ENCODE measurements at regions not wholly inside any gene's neighbourhood (a gene's known extent, or its start where the extent isn't known, plus 50 kb on each side); places are given as distances from the start of the nearest gene placed in this dataset.

GRCh38 chr5:174807471-174807870 lies 83.1 kb downstream of the MSX2 start:
- TF ChIP-seq ZNF70 (CRISPR knock-in tag; IDR thresholded peaks at IDR 0.05) (no peak), CREB5 (CRISPR knock-in tag; IDR thresholded peaks at IDR 0.05; ENCODE audit: low read depth) (no peak), GLIS3 (CRISPR knock-in tag; IDR thresholded peaks at IDR 0.05) (no peak), ZFP30 (CRISPR knock-in tag; IDR thresholded peaks at IDR 0.05) (no peak), ARNTL (CRISPR knock-in tag; IDR thresholded peaks at IDR 0.05; ENCODE audit: borderline replicate concordance, low read depth) (no peak), SNAI2 (CRISPR knock-in tag; IDR thresholded peaks at IDR 0.05) (no peak), TCF4 (CRISPR knock-in tag; IDR thresholded peaks at IDR 0.05; ENCODE audit: borderline replicate concordance) (no peak), PATZ1 (CRISPR knock-in tag; IDR thresholded peaks at IDR 0.05; ENCODE audit: borderline replicate concordance) (no peak), ZC3H10 (CRISPR knock-in tag; IDR thresholded peaks at IDR 0.05) (no peak), BACH2 (CRISPR knock-in tag; IDR thresholded peaks at IDR 0.05; ENCODE audit: borderline replicate concordance) (no peak), RARB (CRISPR knock-in tag; IDR thresholded peaks at IDR 0.05) (no peak), OSR1 (CRISPR knock-in tag; IDR thresholded peaks at IDR 0.05) (no peak), ZFP3 (CRISPR knock-in tag; IDR thresholded peaks at IDR 0.05) (no peak)
